ENCODE measurements at regions not wholly inside any gene's neighbourhood (a gene's known extent, or its start where the extent isn't known, plus 50 kb on each side); places are given as distances from the start of the nearest gene placed in this dataset.
"Not testable (repeated sequence)": the region's sequence is repeated elsewhere in the genome, so short reads cannot be mapped to it uniquely, and the experiment has no call there.

DNA sequence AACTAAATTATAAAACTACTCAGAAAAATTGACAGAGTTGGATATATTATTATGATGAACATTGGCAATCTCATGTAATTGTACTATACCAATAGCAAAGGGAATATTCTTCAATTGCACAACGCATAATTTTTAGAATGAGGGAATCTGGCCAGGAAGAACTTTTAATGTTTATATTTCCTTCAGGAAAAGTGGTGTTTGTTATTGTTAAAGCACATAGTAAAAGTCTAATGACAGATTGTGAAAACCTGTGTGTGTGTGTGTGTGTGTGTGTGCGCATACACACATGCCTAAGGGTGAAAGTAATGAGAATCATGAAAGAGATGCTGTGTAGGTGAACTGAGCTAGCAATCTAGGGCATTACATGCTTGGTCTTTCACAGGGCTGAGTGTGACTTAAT is 877.7 kb downstream of the SLC6A15 start:
- TF ChIP-seq, protein P1, sequence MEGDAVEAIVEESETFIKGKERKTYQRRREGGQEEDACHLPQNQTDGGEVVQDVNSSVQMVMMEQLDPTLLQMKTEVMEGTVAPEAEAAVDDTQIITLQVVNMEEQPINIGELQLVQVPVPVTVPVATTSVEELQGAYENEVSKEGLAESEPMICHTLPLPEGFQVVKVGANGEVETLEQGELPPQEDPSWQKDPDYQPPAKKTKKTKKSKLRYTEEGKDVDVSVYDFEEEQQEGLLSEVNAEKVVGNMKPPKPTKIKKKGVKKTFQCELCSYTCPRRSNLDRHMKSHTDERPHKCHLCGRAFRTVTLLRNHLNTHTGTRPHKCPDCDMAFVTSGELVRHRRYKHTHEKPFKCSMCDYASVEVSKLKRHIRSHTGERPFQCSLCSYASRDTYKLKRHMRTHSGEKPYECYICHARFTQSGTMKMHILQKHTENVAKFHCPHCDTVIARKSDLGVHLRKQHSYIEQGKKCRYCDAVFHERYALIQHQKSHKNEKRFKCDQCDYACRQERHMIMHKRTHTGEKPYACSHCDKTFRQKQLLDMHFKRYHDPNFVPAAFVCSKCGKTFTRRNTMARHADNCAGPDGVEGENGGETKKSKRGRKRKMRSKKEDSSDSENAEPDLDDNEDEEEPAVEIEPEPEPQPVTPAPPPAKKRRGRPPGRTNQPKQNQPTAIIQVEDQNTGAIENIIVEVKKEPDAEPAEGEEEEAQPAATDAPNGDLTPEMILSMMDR (IDR thresholded peaks at IDR 0.05; ENCODE audit: low read depth, low read length, missing control alignments) = no peak
- in situ Hi-C loops (cut with HindIII; ENCODE audit: low pct_ligation_motif_present, low sequenced_read_pairs) = no loop called here
- DNase-seq = no peak
- Histone ChIP-seq H3K27me3 (replicated peaks) (no peaks in the 10 kb centered on the region), H3K27ac (no peak overlapping the region), H3K4me3 (ENCODE audit: low read depth, low read length) (no peak overlapping the region), H3K36me3 (replicated peaks) (no peaks in the 10 kb centered on the region)

DNA sequence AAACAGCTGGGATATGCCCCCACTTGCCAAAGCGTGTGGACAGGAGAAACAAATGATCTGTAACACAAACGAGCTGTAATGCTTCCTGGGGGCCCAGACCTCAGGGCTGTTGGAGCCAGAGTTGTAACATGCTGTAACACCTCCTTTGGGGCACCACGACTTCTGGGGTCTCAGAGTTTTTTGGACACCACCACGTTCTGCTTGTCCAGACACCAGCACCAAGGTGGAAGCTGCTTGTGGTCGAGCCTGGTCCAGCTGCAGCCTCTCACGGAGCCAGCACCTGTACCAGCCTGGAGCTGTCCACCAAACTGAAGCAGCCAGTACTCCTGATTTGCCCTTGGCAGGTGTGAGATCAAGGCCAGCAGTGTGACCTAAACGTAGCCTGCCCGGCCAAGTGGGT is 879.4 kb downstream of the SLC6A15 start:
- H3K27ac ChIP-seq = no peak overlapping the region
- DNase-seq = no peak

DNA sequence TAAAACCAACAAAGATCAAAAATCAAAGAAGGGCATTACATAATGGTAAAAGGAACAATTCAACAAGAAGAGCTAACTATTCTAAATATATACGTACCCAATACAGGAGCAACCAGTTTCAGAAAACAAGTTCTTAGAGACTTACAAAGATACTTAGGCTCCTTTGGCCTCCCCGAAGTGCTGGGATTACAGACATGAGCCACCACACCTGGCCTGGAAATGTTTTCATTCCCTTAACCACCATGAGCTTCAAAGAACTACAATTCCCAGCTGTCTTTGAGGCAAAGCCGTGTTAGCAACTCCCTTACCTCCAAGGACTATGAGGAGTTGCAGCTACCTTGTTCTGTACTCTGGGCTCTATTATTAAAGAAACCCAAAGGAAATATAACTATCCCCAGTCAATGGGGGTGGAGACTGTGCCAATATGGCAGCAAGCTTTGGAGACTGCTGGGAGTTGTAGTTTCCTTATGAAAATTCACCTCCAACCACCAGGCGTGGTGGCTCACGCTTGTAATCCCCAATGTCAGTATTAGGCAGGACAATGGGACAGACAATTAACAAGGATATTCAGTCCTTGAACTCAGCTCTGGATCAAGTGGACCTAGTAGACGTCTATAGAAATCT is 893.9 kb downstream of the SLC6A15 start:
- in situ Hi-C loops (cut with HindIII; ENCODE audit: low pct_ligation_motif_present, low sequenced_read_pairs); H3K27ac ChIP-seq; H3K36me3 ChIP-seq (replicated peaks); H3K27me3 ChIP-seq (replicated peaks); H3K4me3 ChIP-seq (ENCODE audit: low read depth, low read length); DNase-seq: not testable (repeated sequence)

More for the DNA sequence above, 879.4 kb downstream of the SLC6A15 start:
- H3K27me3 ChIP-seq (replicated peaks) = no peaks in the 10 kb centered on the region
- H3K36me3 ChIP-seq (replicated peaks) = no peaks in the 10 kb centered on the region
- TF ChIP-seq, protein P1 (IDR thresholded peaks at IDR 0.05; ENCODE audit: low read depth, low read length, missing control alignments) = no peak
- H3K4me3 ChIP-seq (ENCODE audit: low read depth, low read length) = no peak overlapping the region
- in situ Hi-C loops (cut with HindIII; ENCODE audit: low pct_ligation_motif_present, low sequenced_read_pairs) = no loop called here

DNA sequence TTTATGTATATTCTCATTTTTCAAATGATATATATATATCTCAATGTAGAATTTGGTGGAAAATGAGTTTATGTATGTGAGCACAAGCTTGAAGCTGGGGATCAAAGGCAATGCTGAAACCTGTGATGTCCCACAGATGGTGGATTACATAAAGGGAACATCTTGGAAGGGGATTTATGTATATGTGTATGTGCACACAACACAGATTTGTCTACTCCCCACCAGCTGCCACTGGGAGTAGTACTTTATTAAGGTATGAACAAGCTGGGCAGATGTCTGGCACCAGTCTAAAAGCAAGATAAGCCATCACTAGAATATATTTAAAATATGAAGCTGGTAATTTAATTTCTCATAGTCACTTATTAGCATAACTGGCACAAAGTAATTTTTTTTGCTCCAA is 895.6 kb downstream of the SLC6A15 start:
- Histone ChIP-seq H3K4me3 (ENCODE audit: low read depth, low read length) (no peak overlapping the region), H3K27me3 (replicated peaks) (no peaks in the 10 kb centered on the region), H3K27ac (no peak overlapping the region), H3K36me3 (replicated peaks) (no peaks in the 10 kb centered on the region)
- in situ Hi-C loops (cut with HindIII; ENCODE audit: low pct_ligation_motif_present, low sequenced_read_pairs) = no loop called here
- TF ChIP-seq, protein P1 (IDR thresholded peaks at IDR 0.05; ENCODE audit: low read depth, low read length, missing control alignments) = no peak
- DNase-seq = no peak

DNA sequence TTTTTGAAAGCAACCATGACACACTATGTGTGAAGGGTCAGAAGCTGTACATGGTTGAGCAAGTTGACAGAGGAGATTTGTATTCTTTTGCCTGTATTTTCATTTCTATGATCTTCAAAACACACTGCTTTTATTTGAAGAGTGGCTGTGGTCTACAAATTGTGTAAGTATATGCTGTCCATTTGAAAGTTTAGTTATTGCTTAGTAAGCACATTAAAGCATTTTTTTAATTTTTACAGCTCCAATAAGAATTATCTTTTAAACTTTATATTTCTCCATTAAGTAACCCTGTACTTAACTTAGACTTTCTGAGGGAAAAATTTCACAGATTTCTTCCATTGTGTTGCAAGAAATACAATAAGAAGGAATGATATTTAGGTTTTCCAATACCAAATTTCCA is 915.2 kb downstream of the SLC6A15 start:
- TF ChIP-seq, protein P1 (IDR thresholded peaks at IDR 0.05; ENCODE audit: low read depth, low read length, missing control alignments) = no peak
- Histone ChIP-seq H3K4me3 (ENCODE audit: low read depth, low read length) (no peak overlapping the region), H3K36me3 (replicated peaks) (no peaks in the 10 kb centered on the region), H3K27me3 (replicated peaks) (no peaks in the 10 kb centered on the region), H3K27ac (no peak overlapping the region)
- no peak for DNase-seq
- in situ Hi-C loops (cut with HindIII; ENCODE audit: low pct_ligation_motif_present, low sequenced_read_pairs) = no loop called here

DNA sequence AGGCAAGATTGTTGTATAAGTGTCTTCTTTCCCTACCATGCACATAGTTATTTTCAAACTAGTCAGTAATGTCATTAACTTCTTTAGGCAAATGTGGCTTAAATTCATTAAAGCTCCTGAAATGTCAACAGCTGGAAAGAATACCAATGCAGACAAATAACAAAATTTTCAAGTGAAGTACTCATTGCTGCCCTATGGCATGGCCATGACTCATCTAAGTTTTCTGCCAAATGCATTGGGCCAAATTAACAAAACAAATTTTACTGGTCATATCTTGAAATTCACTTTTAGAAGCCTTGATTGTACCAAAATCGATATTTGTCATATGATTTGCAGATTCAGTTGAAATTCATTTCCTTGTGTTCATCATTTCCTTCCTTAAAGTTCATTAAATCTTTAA is 915.9 kb downstream of the SLC6A15 start:
- Histone ChIP-seq H3K27ac (no peak overlapping the region), H3K36me3 (replicated peaks) (no peaks in the 10 kb centered on the region), H3K27me3 (replicated peaks) (no peaks in the 10 kb centered on the region), H3K4me3 (ENCODE audit: low read depth, low read length) (no peak overlapping the region)
- TF ChIP-seq, protein P1 (IDR thresholded peaks at IDR 0.05; ENCODE audit: low read depth, low read length, missing control alignments) = no peak
- in situ Hi-C loops (cut with HindIII; ENCODE audit: low pct_ligation_motif_present, low sequenced_read_pairs) = no loop called here
- DNase-seq = no peak
